IMR-90 (cell line): ENCODE measurements at regions not wholly inside any gene's neighbourhood (a gene's known extent, or its start where the extent isn't known, plus 50 kb on each side); places are given as distances from the start of the nearest gene placed in this dataset.

Source experiments
- ATAC-seq: fragments of 200-7000 bp; cut with Tn5 transposase; 2 replicates; pipeline ENCODE4 v1.9.1; 2020; ENCODE audit warnings: low read depth, mild to moderate bottlenecking, moderate library complexity
- BruUV-seq: library from RNA; stranded (reverse); fragments of 400-500 nt; replicated peaks from 2 replicates; lab custom pipeline; 2021; lab: Mats Ljungman, UMichigan
- CTCF ChIA-PET: fragments of 300-600 bp; formaldehyde crosslinking; extraction: SDS; loops from one replicate; lab custom pipeline; 2021; ENCODE audit warnings: antibody characterized with exemption; lab: Yijun Ruan, JAX
- POLR2A ChIA-PET: fragments of 300-600 bp; sonication (Branson Sonifier 250); formaldehyde crosslinking; loops from one replicate; lab custom pipeline; 2022; ENCODE audit warnings: antibody characterized with exemption; ENCODE audit not compliant: unreplicated experiment; lab: Charles Lee
- DNase-seq: peaks from one replicate; pipeline ENCODE4 v3.0.0; 2013
- H2AFZ ChIP-seq: replicated peaks from 2 replicates; pipeline ENCODE3; 2013; ENCODE audit warnings: low read length, mild to moderate bottlenecking; ENCODE audit not compliant: poor library complexity
- H2AK5ac ChIP-seq: 2 replicates; pipeline ENCODE4 v1.6.1; 2013; ENCODE audit warnings: low read depth, low read length, inconsistent platforms
- H2AK9ac ChIP-seq: replicated peaks from 2 replicates; pipeline ENCODE3; 2013; ENCODE audit warnings: mild to moderate bottlenecking, low read depth, low read length, moderate library complexity; ENCODE audit not compliant: poor library complexity
- H2BK120ac ChIP-seq: 2 replicates; pipeline ENCODE4 v1.6.1; 2013; ENCODE audit warnings: low read depth, low read length, inconsistent platforms
- H2BK15ac ChIP-seq: 3 replicates; pipeline ENCODE4 v1.6.1; 2013; ENCODE audit warnings: low read depth, low read length, inconsistent platforms
- H2BK20ac ChIP-seq: 2 replicates; pipeline ENCODE4 v1.6.1; 2013; ENCODE audit warnings: low read depth, mild to moderate bottlenecking, inconsistent platforms, low read length, moderate library complexity
- H2BK5ac ChIP-seq: 2 replicates; pipeline ENCODE4 v1.6.1; 2013; ENCODE audit warnings: mild to moderate bottlenecking, low read depth, low read length, inconsistent platforms; ENCODE audit not compliant: poor library complexity, severe bottlenecking
- H3K14ac ChIP-seq: replicated peaks from 2 replicates; pipeline ENCODE4 v1.6.1; 2013; ENCODE audit warnings: low read depth, low read length, inconsistent platforms
- H3K18ac ChIP-seq: 2 replicates; pipeline ENCODE4 v1.6.1; 2013; ENCODE audit warnings: low read depth, low read length, control low read depth
- H3K23ac ChIP-seq: 2 replicates; pipeline ENCODE4 v1.6.1; 2013; ENCODE audit warnings: low read depth, low read length, inconsistent platforms
- H3K27ac ChIP-seq: 2 replicates; pipeline ENCODE4 v1.5.1; 2013; ENCODE audit warnings: mild to moderate bottlenecking, control low read depth, low read length; ENCODE audit not compliant: insufficient read depth
- H3K27me3 ChIP-seq: 2 replicates; pipeline ENCODE4 v1.6.1; 2013; ENCODE audit warnings: low read length; ENCODE audit not compliant: control insufficient read depth, insufficient read depth
- H3K36me3 ChIP-seq: 2 replicates; pipeline ENCODE4 v1.6.1; 2013; ENCODE audit warnings: low read length, mixed read lengths; ENCODE audit not compliant: control insufficient read depth, insufficient read depth
- H3K4ac ChIP-seq: 2 replicates; pipeline ENCODE4 v1.6.1; 2013; ENCODE audit warnings: low read depth, low read length, inconsistent platforms
- H3K4me1 ChIP-seq: 2 replicates; pipeline ENCODE4 v1.6.1; 2013; ENCODE audit warnings: low read length, mixed read lengths; ENCODE audit not compliant: control insufficient read depth, insufficient read depth
- H3K4me2 ChIP-seq: 2 replicates; pipeline ENCODE4 v1.6.1; 2013; ENCODE audit warnings: low read depth, mild to moderate bottlenecking, control low read depth, low read length, moderate library complexity
- H3K4me3 ChIP-seq: 2 replicates; pipeline ENCODE4 v1.5.1; 2013; ENCODE audit warnings: low read depth, mild to moderate bottlenecking, control low read depth, low read length, moderate library complexity; ENCODE audit not compliant: insufficient read depth
- H3K56ac ChIP-seq: 2 replicates; pipeline ENCODE4 v1.6.1; 2013; ENCODE audit warnings: low read length, inconsistent platforms; ENCODE audit not compliant: insufficient read depth; ENCODE audit errors: extremely low read depth
- H3K79me1 ChIP-seq, 2 experiments: 2 replicates each; pipeline ENCODE4 v1.6.1; 2013; ENCODE audit warnings: low read length in 2 of 2, inconsistent platforms in 1 of 2, low read depth in 1 of 2
- H3K9ac ChIP-seq: 2 replicates; pipeline ENCODE4 v1.6.1; 2013; ENCODE audit warnings: low read depth, low read length, control low read depth
- H3K9me1 ChIP-seq: 2 replicates; pipeline ENCODE4 v1.6.1; 2013; ENCODE audit warnings: low read length, inconsistent platforms; ENCODE audit not compliant: insufficient read depth
- H3K9me3 ChIP-seq: 2 replicates; pipeline ENCODE4 v1.6.1; 2013; ENCODE audit warnings: low read length; ENCODE audit not compliant: control insufficient read depth, insufficient read depth
- H4K20me1 ChIP-seq: 2 replicates; pipeline ENCODE4 v1.6.1; 2013; ENCODE audit warnings: low read length, inconsistent platforms; ENCODE audit not compliant: insufficient read depth
- H4K5ac ChIP-seq: 2 replicates; pipeline ENCODE4 v1.6.1; 2013; ENCODE audit warnings: mild to moderate bottlenecking, low read depth, low read length, control low read depth
- H4K8ac ChIP-seq, 2 experiments: 2 replicates each; pipeline ENCODE4 v1.6.1; 2013; ENCODE audit warnings: low read depth in 2 of 2, low read length in 2 of 2, control low read depth in 1 of 2, inconsistent platforms in 1 of 2
- H4K91ac ChIP-seq: 2 replicates; pipeline ENCODE4 v1.6.1; 2013; ENCODE audit warnings: low read depth, low read length, inconsistent platforms; ENCODE audit not compliant: insufficient read depth
- BHLHE40 ChIP-seq: fragments of 150-350 bp; IDR thresholded peaks from 2 replicates; pipeline ENCODE4 v1.6.1; 2016; ENCODE audit warnings: mild to moderate bottlenecking, low read depth, low read length
- CTCF ChIP-seq: conservative IDR thresholded peaks from 2 replicates; pipeline ENCODE4 v1.5.1; 2012; ENCODE audit warnings: mild to moderate bottlenecking, low read depth, low read length, improper control_type of control experiment
- ELK1 ChIP-seq: fragments of 150-350 bp; IDR thresholded peaks from 2 replicates; pipeline ENCODE4 v1.6.1; 2016; ENCODE audit warnings: low read depth, mild to moderate bottlenecking, low read length, moderate library complexity, borderline replicate concordance
- MAZ ChIP-seq: IDR thresholded peaks from 2 replicates; pipeline ENCODE4 v1.6.1; 2012; ENCODE audit warnings: low read depth, mild to moderate bottlenecking, low read length, improper control_type of control experiment, moderate library complexity, borderline replicate concordance
- RCOR1 ChIP-seq: IDR thresholded peaks from 2 replicates; pipeline ENCODE4 v1.6.1; 2012; ENCODE audit warnings: mild to moderate bottlenecking, low read length, improper control_type of control experiment; ENCODE audit not compliant: insufficient replicate concordance
- RFX5 ChIP-seq: IDR thresholded peaks from 2 replicates; pipeline ENCODE4 v1.8.0; 2012; ENCODE audit warnings: low read depth, mild to moderate bottlenecking, low read length, moderate library complexity
- WGBS, 2 experiments: methylation state at CpG; one replicate each; pipeline versions ENCODE4 v1.1.5 to v1.1.7; 2013; ENCODE audit warnings: missing lambda C conversion rate in 2 of 2; ENCODE audit not compliant: insufficient read length in 1 of 2; ENCODE audit errors: extremely low coverage in 2 of 2; 5-methylcytosine and 5-hydroxymethylcytosine counted together
- dilution Hi-C: fragments of 300-500 bp; cut with HindIII; formaldehyde crosslinking; loops from one replicate; pipeline ENCODE4 v1.14.3; 2018; ENCODE audit warnings: low sequenced_read_pairs; ENCODE audit not compliant: unreplicated experiment
- in situ Hi-C: fragments of 300-500 bp; cut with MboI; formaldehyde crosslinking; loops from 3 replicates; pipeline ENCODE4 v1.14.3; 2019; ENCODE audit warnings: low sequenced_read_pairs, inconsistent platforms, mixed read lengths
- intact Hi-C: fragments of 100-400 bp; cut with micrococcal nuclease; formaldehyde crosslinking; loops from 2 replicates; pipeline ENCODE4 v1.10.0; 2022

- in situ Hi-C loops (no loop called here), intact Hi-C loops (no loop called here), dilution Hi-C loops (no loop called here)
- Histone ChIP-seq H4K91ac (no peak overlapping the region), H3K9ac (no peak overlapping the region), H3K4me1 (no peaks in the 10 kb centered on the region), H3K4me3 (no peak overlapping the region), H3K23ac (no peak overlapping the region), H3K9me1 (no peaks in the 10 kb centered on the region), H2BK15ac (no peak overlapping the region), H4K20me1 (no peaks in the 10 kb centered on the region), H3K14ac (no peak overlapping the region), H3K18ac (no peak overlapping the region), H4K5ac (no peak overlapping the region), H3K4me2 (no peak overlapping the region), H3K4ac (no peak overlapping the region), H3K27me3 (no peaks in the 10 kb centered on the region), H2AFZ (no peak overlapping the region), H3K27ac (no peak overlapping the region), H2BK120ac (no peak overlapping the region), H4K8ac (no peak overlapping the region), H3K56ac (no peak overlapping the region), H2AK9ac (no peak overlapping the region), H3K79me1 (no peaks in the 10 kb centered on the region), H2BK5ac (no peak overlapping the region), H3K36me3 (no peaks in the 10 kb centered on the region), H2BK20ac (no peak overlapping the region), H2AK5ac (no peak overlapping the region), H3K9me3 (no peaks in the 10 kb centered on the region)
- POLR2A ChIA-PET, result no interaction called here
- no CpG with 5 or more reads among the region's 2 CpGs for WGBS, 2 experiments
- no peak for TF ChIP-seq ELK1
- no peak for TF ChIP-seq MAZ
- no peak for TF ChIP-seq CTCF
- TF ChIP-seq RFX5, result no peak
- no peak for TF ChIP-seq BHLHE40
- TF ChIP-seq RCOR1, result no peak
- ATAC-seq (no peak), DNase-seq (no peak)
- CTCF ChIA-PET, result no interaction called here
- no TSS peak for BruUV-seq
Observed at GRCh38 chr5:163623524-163623923, 118.1 kb downstream of the MAT2B start.
